ENCODE measurements at regions not wholly inside any gene's neighbourhood (a gene's known extent, or its start where the extent isn't known, plus 50 kb on each side); places are given as distances from the start of the nearest gene placed in this dataset.

DNA sequence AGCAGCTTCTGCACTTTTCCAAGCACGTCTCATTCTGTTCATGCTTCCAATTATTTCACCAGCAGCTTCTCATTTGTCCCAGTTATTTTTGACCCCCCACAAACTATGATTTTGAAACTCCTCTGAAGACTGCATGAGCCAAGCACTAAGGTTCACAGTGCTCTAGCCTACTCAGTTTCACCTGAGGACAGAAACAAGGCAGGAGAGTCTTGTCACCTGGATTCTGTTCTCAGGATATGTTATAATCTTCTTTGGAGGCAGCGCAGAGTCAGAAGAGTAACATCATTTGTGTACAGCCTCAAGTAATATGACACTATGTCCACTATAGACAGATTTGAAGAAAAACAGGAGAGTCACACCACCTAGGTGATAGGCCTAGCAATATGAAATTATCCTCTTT, 985.1 kb upstream of the TSPY4 start:
- CTCF ChIA-PET: no interaction called here
- Mint-ChIP-seq H3K4me1 (no peaks in the 10 kb centered on the region), H3K9me3 (no peaks in the 10 kb centered on the region)

DNA sequence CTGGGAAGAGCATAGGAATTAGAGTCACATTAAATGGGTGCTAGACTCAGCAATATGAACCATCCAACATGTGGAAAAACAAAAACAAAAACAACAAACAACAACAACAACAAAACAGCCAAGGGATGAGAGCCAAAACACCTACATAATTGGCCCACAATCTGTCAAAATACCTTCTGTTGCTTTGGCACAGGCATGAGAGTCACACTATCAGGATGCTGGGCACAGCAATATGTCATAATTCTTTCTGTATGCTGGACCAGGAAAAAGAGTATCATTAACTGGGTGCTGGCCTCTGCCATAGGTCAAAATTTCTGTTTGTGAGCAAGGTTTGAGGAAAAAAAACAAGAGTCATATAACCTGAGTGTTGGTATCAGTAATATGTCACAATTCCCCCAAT, 979.1 kb upstream of the TSPY4 start:
- Mint-ChIP-seq H3K4me1 (no peaks in the 10 kb centered on the region), H3K27ac (no peak overlapping the region), H3K9me3 (no peaks in the 10 kb centered on the region), H3K36me3 (no peaks in the 10 kb centered on the region), H3K4me3 (no peak overlapping the region), H3K27me3 (no peaks in the 10 kb centered on the region)
- CTCF ChIA-PET: no interaction called here
- no peak for DNase-seq

More for the DNA sequence above, 985.1 kb upstream of the TSPY4 start:
- no peak overlapping the region for H3K27ac Mint-ChIP-seq
- no peak for DNase-seq
- no peak overlapping the region for H3K4me3 Mint-ChIP-seq
- H3K27me3 Mint-ChIP-seq: no peaks in the 10 kb centered on the region
- H3K36me3 Mint-ChIP-seq: no peaks in the 10 kb centered on the region

GRCh38 chrY:8361715-8362114, 975.5 kb upstream of the TSPY4 start:
- CTCF ChIA-PET: no interaction called here
- H3K9me3 Mint-ChIP-seq: no peaks in the 10 kb centered on the region
- no peak overlapping the region for H3K4me3 Mint-ChIP-seq
- H3K36me3 Mint-ChIP-seq: no peaks in the 10 kb centered on the region
- H3K27ac Mint-ChIP-seq: no peak overlapping the region
- DNase-seq: no peak
- H3K27me3 Mint-ChIP-seq: no peaks in the 10 kb centered on the region
- H3K4me1 Mint-ChIP-seq: no peaks in the 10 kb centered on the region

- DNase-seq: no peak
- H3K36me3 Mint-ChIP-seq: no peaks in the 10 kb centered on the region
- CTCF ChIA-PET: no interaction called here
- no peak overlapping the region for H3K27ac Mint-ChIP-seq
- no peaks in the 10 kb centered on the region for H3K4me1 Mint-ChIP-seq
- no peaks in the 10 kb centered on the region for H3K27me3 Mint-ChIP-seq
- no peak overlapping the region for H3K4me3 Mint-ChIP-seq
- no peaks in the 10 kb centered on the region for H3K9me3 Mint-ChIP-seq
These were observed 959.8 kb upstream of the TSPY4 start for GRCh38 chrY:8377491-8377890.

DNA sequence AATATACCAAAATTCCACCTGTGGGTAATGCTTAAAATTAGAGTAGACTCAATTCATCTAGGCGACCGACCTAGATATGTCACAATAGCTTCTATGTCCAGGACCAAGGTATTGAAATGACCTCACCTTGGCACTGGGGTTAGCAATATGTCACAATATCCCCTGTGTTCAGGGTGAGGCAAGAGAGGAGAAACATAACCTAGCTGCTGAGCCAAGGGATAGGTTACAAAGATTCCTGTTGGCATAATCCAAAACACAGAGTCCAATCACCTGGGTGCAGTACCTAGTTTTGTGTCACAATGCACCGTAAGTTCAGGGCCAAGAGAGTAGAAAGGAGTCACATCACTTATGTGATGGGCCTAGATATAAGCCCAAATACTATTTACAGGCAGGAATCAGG, 957.5 kb upstream of the TSPY4 start:
- Mint-ChIP-seq H3K27ac (no peak overlapping the region), H3K4me3 (no peak overlapping the region), H3K36me3 (no peaks in the 10 kb centered on the region), H3K4me1 (no peaks in the 10 kb centered on the region), H3K9me3 (no peaks in the 10 kb centered on the region), H3K27me3 (no peaks in the 10 kb centered on the region)
- DNase-seq: no peak
- CTCF ChIA-PET: no interaction called here

DNA sequence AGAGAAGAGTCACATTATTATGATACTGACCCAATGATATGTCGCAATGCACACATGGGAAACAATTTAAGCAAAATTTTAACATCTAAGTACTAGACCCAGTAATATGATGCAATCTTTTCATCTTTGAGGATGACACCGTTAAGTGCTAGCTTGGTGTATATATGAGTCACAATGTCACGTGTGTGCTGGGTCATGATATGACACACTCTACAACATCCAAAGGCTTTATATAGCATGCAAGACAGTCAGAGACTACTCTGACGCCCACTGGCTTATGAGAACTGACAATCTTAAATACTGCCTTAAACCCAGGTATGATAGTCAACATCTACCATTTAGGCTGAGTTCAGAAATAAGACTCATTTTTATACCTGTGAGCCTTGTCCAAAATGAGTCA, 955.8 kb upstream of the TSPY4 start:
- Mint-ChIP-seq H3K27ac (no peak overlapping the region), H3K4me1 (no peaks in the 10 kb centered on the region), H3K27me3 (no peaks in the 10 kb centered on the region), H3K9me3 (no peaks in the 10 kb centered on the region), H3K36me3 (no peaks in the 10 kb centered on the region), H3K4me3 (no peak overlapping the region)
- CTCF ChIA-PET: no interaction called here
- no peak for DNase-seq

GRCh38 chrY:8386053-8386452, 951.2 kb upstream of the TSPY4 start:
- no peaks in the 10 kb centered on the region for H3K9me3 Mint-ChIP-seq
- no peaks in the 10 kb centered on the region for H3K27me3 Mint-ChIP-seq
- no peak for DNase-seq
- CTCF ChIA-PET: no interaction called here
- H3K4me1 Mint-ChIP-seq: no peaks in the 10 kb centered on the region
- H3K36me3 Mint-ChIP-seq: no peaks in the 10 kb centered on the region
- no peak overlapping the region for H3K27ac Mint-ChIP-seq
- no peak overlapping the region for H3K4me3 Mint-ChIP-seq

DNA sequence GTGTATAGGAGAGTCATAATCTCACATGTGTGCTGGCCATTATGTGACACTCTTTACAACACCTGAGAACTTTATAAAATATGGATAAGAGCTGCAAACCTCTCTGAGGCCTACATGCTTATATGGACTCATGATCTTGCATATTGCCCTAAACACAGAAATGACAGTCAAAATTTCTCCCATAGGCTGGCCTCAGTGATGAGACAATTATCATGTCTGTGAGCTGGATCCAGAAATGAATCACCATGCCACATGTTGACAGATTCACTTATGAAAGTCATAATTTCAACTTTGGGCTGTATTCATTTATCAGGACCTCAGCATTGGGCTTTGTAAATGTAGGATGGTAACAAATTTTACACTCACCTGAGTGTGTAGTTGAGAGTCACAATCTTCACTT, 948.8 kb upstream of the TSPY4 start:
- Mint-ChIP-seq H3K27ac (no peak overlapping the region), H3K4me1 (no peaks in the 10 kb centered on the region), H3K9me3 (no peaks in the 10 kb centered on the region), H3K27me3 (no peaks in the 10 kb centered on the region), H3K36me3 (no peaks in the 10 kb centered on the region), H3K4me3 (no peak overlapping the region)
- CTCF ChIA-PET: no interaction called here
- DNase-seq: no peak

DNA sequence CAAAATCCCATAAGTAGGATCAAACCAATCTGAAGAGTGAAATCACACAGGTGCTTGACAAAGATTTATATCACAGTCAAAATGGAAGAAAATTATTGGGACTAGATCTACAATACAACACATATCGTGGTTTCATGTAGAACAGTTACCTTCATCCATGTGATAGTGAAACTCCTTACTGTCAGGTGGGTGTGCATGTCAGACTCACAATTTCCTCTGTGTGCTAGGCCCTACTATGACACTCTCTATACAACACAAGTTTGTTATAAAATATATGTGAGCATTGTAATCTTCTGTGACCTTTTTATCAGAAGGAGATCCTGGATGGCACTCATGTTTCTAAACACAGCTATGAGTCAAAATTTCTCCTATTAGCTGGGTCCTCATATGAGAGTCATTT, 947.0 kb upstream of the TSPY4 start:
- Mint-ChIP-seq H3K4me3 (no peak overlapping the region), H3K27ac (no peak overlapping the region), H3K27me3 (no peaks in the 10 kb centered on the region), H3K4me1 (no peaks in the 10 kb centered on the region), H3K9me3 (no peaks in the 10 kb centered on the region), H3K36me3 (no peaks in the 10 kb centered on the region)
- CTCF ChIA-PET: no interaction called here
- no peak for DNase-seq

DNA sequence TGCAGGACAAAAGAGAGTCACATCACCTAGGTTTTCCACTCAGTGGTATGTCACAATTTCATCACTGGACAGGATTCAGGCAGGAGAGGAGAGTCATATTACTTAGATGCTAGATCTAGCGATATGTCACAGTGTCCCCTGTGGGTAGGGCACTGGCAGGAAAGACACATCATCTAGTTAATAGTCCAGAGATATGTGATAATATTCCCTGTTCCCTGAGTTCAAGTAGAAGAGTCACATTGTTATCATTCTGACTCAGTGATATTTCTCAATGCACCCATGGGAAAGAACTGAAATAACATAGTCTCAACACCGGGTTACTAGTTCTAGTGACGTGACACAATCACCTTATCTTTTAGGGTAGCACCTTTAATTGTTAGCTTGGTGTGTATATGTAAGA, 944.0 kb upstream of the TSPY4 start:
- H3K36me3 Mint-ChIP-seq: no peaks in the 10 kb centered on the region
- H3K9me3 Mint-ChIP-seq: no peaks in the 10 kb centered on the region
- no peak for DNase-seq
- CTCF ChIA-PET: no interaction called here
- H3K27me3 Mint-ChIP-seq: no peaks in the 10 kb centered on the region
- H3K4me1 Mint-ChIP-seq: no peaks in the 10 kb centered on the region
- no peak overlapping the region for H3K27ac Mint-ChIP-seq
- H3K4me3 Mint-ChIP-seq: no peak overlapping the region

- H3K27ac Mint-ChIP-seq: no peak overlapping the region
- H3K36me3 Mint-ChIP-seq: no peaks in the 10 kb centered on the region
- H3K9me3 Mint-ChIP-seq: no peaks in the 10 kb centered on the region
- no peak for DNase-seq
- CTCF ChIA-PET: no interaction called here
- H3K4me1 Mint-ChIP-seq: no peaks in the 10 kb centered on the region
- H3K27me3 Mint-ChIP-seq: no peaks in the 10 kb centered on the region
- H3K4me3 Mint-ChIP-seq: no peak overlapping the region
These were observed 914.4 kb upstream of the TSPY4 start for GRCh38 chrY:8422906-8423305.

- Mint-ChIP-seq H3K4me3 (no peak overlapping the region), H3K27ac (no peak overlapping the region), H3K9me3 (no peaks in the 10 kb centered on the region), H3K27me3 (no peaks in the 10 kb centered on the region), H3K4me1 (no peaks in the 10 kb centered on the region), H3K36me3 (no peaks in the 10 kb centered on the region)
- no peak for DNase-seq
- CTCF ChIA-PET: no interaction called here
These were observed 910.8 kb upstream of the TSPY4 start for GRCh38 chrY:8426433-8426832.

DNA sequence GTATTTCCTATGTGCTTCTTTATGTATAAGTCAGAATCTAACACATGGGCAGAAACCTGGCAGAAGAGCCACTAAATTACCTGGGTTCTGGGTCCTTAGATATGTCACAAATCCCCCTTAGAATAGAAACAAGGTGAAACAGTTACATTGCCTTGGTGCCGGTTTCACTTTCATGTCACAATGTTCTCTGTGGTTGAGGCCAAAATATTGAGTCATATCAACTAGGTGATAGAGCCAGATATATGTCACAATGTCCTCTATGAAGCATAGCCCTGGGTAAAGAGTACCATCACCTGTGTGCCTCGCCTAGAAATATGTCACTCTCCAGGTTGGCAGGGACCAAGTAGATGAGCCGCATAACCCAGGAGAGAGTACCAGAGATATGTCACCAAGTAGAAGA, 899.8 kb upstream of the TSPY4 start:
- Mint-ChIP-seq H3K36me3 (no peaks in the 10 kb centered on the region), H3K27me3 (no peaks in the 10 kb centered on the region), H3K4me3 (no peak overlapping the region), H3K9me3 (no peaks in the 10 kb centered on the region), H3K4me1 (no peaks in the 10 kb centered on the region), H3K27ac (no peak overlapping the region)
- DNase-seq: no peak
- CTCF ChIA-PET: no interaction called here

GRCh38 chrY:8442097-8442496, 895.2 kb upstream of the TSPY4 start:
- no peak for DNase-seq
- no peaks in the 10 kb centered on the region for H3K9me3 Mint-ChIP-seq
- H3K4me1 Mint-ChIP-seq: no peaks in the 10 kb centered on the region
- no peak overlapping the region for H3K27ac Mint-ChIP-seq
- no peak overlapping the region for H3K4me3 Mint-ChIP-seq
- CTCF ChIA-PET: no interaction called here
- no peaks in the 10 kb centered on the region for H3K27me3 Mint-ChIP-seq
- no peaks in the 10 kb centered on the region for H3K36me3 Mint-ChIP-seq

DNA sequence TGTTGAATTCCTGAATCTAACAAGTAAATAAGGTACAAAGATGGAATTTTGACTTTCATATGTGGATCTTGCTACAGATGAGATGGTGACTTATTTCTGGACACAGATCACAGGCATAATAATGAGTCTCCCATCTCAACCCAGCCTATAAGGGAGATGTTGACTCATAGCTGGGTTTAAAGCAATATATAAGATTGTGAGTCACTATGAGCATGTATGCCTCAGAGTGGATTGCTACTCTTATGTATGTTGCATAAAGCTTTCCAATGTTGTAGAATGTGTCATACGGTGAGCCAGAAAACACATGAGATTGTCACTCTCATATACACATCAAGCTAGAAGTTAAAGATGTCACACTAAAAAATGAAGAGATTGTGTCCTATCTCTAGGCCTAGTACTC, 884.3 kb upstream of the TSPY4 start:
- CTCF ChIA-PET: no interaction called here
- Mint-ChIP-seq H3K27ac (no peak overlapping the region), H3K36me3 (no peaks in the 10 kb centered on the region), H3K9me3 (no peaks in the 10 kb centered on the region), H3K4me3 (no peak overlapping the region), H3K27me3 (no peaks in the 10 kb centered on the region), H3K4me1 (no peaks in the 10 kb centered on the region)
- DNase-seq: no peak

DNA sequence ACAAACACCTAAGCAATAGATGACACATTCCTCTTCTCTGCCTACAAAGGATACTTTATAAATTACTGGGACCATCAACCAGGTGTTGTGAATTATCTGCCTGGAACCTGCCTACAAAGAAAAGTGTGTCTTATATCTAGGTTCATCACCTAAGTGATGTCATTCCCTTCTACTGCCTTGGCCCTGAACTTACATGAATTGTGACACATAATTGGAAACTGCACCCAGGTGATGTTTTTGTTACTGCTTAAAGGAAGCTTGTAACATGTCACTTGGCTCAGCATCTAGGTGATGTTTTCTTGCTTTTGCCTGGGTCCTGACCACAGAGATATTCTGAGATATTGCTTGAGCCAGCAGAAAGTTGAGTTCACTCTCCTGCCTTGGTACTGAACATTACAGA, 870.5 kb upstream of the TSPY4 start:
- no peak overlapping the region for H3K27ac Mint-ChIP-seq
- CTCF ChIA-PET: no interaction called here
- no peaks in the 10 kb centered on the region for H3K9me3 Mint-ChIP-seq
- no peak for DNase-seq
- H3K36me3 Mint-ChIP-seq: no peaks in the 10 kb centered on the region
- no peaks in the 10 kb centered on the region for H3K27me3 Mint-ChIP-seq
- no peak overlapping the region for H3K4me3 Mint-ChIP-seq
- no peaks in the 10 kb centered on the region for H3K4me1 Mint-ChIP-seq

Measured in activated naive CD4-positive, alpha-beta T cell treated with anti-CD3 and anti-CD28 coated beads, Interleukin-2, amount 10 ng/mL, durations not matched to agents 7 days and 5 days (primary cell).